Muscle layer of duodenum (tissue), 2 donors: ENCODE measurements at regions not wholly inside any gene's neighbourhood (a gene's known extent, or its start where the extent isn't known, plus 50 kb on each side); places are given as distances from the start of the nearest gene placed in this dataset.
"Not testable (repeated sequence)": the region's sequence is repeated elsewhere in the genome, so short reads cannot be mapped to it uniquely, and the experiment has no call there.

Source experiments
- H3K27ac ChIP-seq: one replicate; pipeline ENCODE4 v1.7.0; 2013; ENCODE audit warnings: mild to moderate bottlenecking, low read length
- H3K27me3 ChIP-seq: one replicate; pipeline ENCODE4 v1.7.0; 2013; ENCODE audit warnings: low read depth, mild to moderate bottlenecking, control low read depth, low read length
- H3K36me3 ChIP-seq, 2 donors: one replicate each; pipeline ENCODE4 v1.7.0; 2013; ENCODE audit warnings: low read length in 2 of 2, control low read depth in 1 of 2, mild to moderate bottlenecking in 1 of 2; ENCODE audit not compliant: insufficient read depth in 2 of 2, control insufficient read depth in 1 of 2
- H3K4me1 ChIP-seq, 2 donors: one replicate each; pipeline ENCODE4 v1.7.0; 2013; ENCODE audit warnings: low read length in 2 of 2, mild to moderate bottlenecking in 2 of 2, control low read depth in 1 of 2, moderate library complexity in 1 of 2; ENCODE audit not compliant: insufficient read depth in 2 of 2, control insufficient read depth in 1 of 2
- H3K4me3 ChIP-seq, 2 donors: one replicate each; pipeline ENCODE4 v1.7.0; 2013; ENCODE audit warnings: low read length in 2 of 2, low read depth in 1 of 2, mild to moderate bottlenecking in 1 of 2
- H3K9me3 ChIP-seq, 2 donors: one replicate each; pipeline ENCODE4 v1.7.0; 2013; ENCODE audit warnings: low read length in 2 of 2, control low read depth in 1 of 2, mild to moderate bottlenecking in 1 of 2; ENCODE audit not compliant: control insufficient read depth in 1 of 2
- donor health status: healthy.

DNA sequence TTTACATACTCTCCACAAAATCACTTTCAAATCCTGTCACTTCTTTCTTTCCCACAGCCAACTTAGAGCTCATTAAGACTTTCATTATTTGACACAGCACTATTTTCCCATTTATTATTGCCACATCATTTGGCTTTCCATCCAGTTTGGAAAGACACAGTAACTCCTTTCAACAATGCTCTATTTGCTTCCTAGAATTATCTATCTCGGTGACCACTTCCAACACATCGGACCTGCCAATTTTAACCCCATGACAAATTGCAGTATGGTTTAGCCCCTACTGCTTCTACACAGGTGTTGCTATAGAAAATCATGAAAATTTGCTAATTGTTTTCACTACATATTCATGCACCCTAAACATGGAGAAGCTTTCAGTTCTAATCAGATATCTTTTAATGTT, 190.6 kb upstream of the COX7C start:
- Histone ChIP-seq H3K27ac (no peak overlapping the region), H3K4me3 (no peak overlapping the region), H3K9me3 (no peaks in the 10 kb centered on the region), H3K27me3 (no peaks in the 10 kb centered on the region), H3K4me1 (no peaks in the 10 kb centered on the region), H3K36me3 (no peaks in the 10 kb centered on the region)

GRCh38 chr5:86439593-86440110, 178.1 kb upstream of the COX7C start:
- no peak overlapping the region for H3K4me3 ChIP-seq
- no peak overlapping the region for H3K27ac ChIP-seq
- H3K27me3 ChIP-seq, result no peaks in the 10 kb centered on the region
- no peaks in the 10 kb centered on the region for H3K9me3 ChIP-seq
- H3K4me1 ChIP-seq, result no peaks in the 10 kb centered on the region
- no peaks in the 10 kb centered on the region for H3K36me3 ChIP-seq

GRCh38 chr5:86442036-86442745, 175.6 kb upstream of the COX7C start:
- Histone ChIP-seq H3K4me3 (no peak overlapping the region), H3K27me3 (no peaks in the 10 kb centered on the region), H3K4me1 (no peaks in the 10 kb centered on the region), H3K36me3 (no peaks in the 10 kb centered on the region), H3K9me3 (no peaks in the 10 kb centered on the region), H3K27ac (no peak overlapping the region)

DNA sequence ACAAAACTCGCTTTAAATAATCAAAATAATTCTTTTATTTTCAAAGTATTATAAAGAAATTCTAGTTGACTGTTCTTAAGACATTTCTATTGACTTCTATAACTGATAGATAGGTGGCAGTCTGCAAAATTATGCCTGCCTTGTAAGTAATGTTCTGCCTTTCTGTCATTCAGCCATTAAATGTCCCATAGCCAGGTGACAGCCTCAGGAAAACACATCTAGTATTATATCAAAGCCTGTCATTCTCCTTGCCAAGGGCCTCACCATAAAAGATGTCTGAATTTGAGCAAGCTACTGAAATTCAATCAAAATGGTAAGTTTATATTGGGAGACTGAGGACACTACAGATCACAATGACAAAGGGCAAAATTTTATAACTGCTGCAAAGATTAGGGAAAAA, 170.4 kb upstream of the COX7C start:
- Histone ChIP-seq H3K4me1 (no peaks in the 10 kb centered on the region), H3K27ac (no peak overlapping the region), H3K4me3 (no peak overlapping the region), H3K27me3 (no peaks in the 10 kb centered on the region), H3K36me3 (no peaks in the 10 kb centered on the region), H3K9me3 (peaks cover 0 to 4% of the 10 kb centered on the region in 2 donors)

- H3K9me3 ChIP-seq, result peaks cover 0 to 12% of the 10 kb centered on the region in 2 donors
- no peaks in the 10 kb centered on the region for H3K36me3 ChIP-seq
- no peaks in the 10 kb centered on the region for H3K27me3 ChIP-seq
- H3K4me3 ChIP-seq, result no peak overlapping the region
- no peaks in the 10 kb centered on the region for H3K4me1 ChIP-seq
- no peak overlapping the region for H3K27ac ChIP-seq
Measured at GRCh38 chr5:86452251-86452650, 165.5 kb upstream of the COX7C start.

GRCh38 chr5:86460519-86460918, 157.2 kb upstream of the COX7C start:
- no peak overlapping the region for H3K4me3 ChIP-seq
- H3K4me1 ChIP-seq, result no peaks in the 10 kb centered on the region
- H3K36me3 ChIP-seq, result no peaks in the 10 kb centered on the region
- H3K27me3 ChIP-seq, result no peaks in the 10 kb centered on the region
- peaks cover 12 to 21% of the 10 kb centered on the region in 2 donors for H3K9me3 ChIP-seq
- H3K27ac ChIP-seq, result no peak overlapping the region

GRCh38 chr5:86461169-86461956, 156.4 kb upstream of the COX7C start:
- H3K9me3 ChIP-seq, result peaks cover 12 to 24% of the 10 kb centered on the region in 2 donors
- H3K4me1 ChIP-seq, result no peaks in the 10 kb centered on the region
- no peak overlapping the region for H3K27ac ChIP-seq
- H3K27me3 ChIP-seq, result no peaks in the 10 kb centered on the region
- H3K36me3 ChIP-seq, result no peaks in the 10 kb centered on the region
- no peak overlapping the region for H3K4me3 ChIP-seq

DNA sequence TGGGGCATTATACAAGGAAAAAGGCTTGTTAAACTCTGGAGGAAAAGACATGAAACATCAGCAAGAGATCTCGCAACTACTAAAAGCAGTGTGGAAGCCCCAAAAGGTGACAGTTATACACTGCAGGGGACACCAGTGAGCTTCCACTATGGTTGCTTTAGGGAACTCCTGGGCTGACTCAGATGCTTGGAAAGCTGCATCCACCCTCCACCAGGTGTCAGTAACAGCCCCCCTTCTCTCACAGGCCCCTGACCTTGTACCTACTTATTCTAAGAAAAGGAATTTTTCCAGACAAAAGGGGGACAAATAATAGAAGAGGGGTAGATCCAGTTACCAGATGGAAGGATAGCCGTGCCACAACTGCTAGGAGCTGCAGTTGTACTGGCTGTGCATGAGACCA, 154.4 kb upstream of the COX7C start:
- peaks cover 12 to 16% of the 10 kb centered on the region in 2 donors for H3K9me3 ChIP-seq

DNA sequence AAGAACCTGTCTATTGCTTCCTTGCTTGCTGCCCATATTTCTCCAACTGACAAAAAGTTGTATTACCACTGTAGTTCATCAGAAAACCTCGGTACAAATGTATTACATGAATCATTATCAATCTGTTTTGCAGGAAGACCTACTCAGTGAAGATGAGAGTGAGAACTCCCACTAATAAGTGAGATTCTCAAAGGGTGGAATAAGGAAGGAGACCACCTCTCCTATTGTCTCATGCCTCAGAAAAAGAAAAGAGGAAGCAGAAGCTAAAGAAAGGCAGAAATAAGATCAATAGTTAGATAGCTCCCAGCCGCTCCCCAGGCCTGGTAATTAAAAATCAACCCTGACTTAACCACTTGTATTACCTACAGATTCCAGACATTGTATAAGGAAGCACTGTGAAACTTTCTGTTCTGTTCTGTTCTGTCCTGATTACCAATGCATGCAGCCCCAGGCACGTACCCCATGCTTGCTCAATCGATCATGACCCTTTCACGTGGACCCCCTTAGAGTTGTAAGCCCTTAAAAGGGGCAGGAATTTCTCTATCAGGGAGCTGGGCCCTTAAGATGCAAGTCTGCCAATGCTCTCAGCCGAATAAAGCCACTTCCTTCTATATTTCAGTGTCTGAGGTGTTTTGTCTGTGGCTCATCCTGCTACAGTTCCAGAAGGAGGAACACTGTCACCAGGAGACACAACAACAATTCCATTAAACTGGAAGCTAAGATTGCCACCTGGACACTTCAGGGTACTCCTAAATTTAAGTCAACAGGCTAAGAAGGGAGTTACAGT, 152.5 kb upstream of the COX7C start:
- Histone ChIP-seq H3K27me3 (no peaks in the 10 kb centered on the region), H3K9me3 (peaks cover 12 to 16% of the 10 kb centered on the region in 2 donors), H3K4me3 (no peak overlapping the region)

More for the DNA sequence above, 154.4 kb upstream of the COX7C start:
- Histone ChIP-seq H3K4me1 (no peaks in the 10 kb centered on the region), H3K27me3 (no peaks in the 10 kb centered on the region), H3K27ac (no peak overlapping the region), H3K4me3 (no peak overlapping the region), H3K36me3 (no peaks in the 10 kb centered on the region)

GRCh38 chr5:86466721-86467120, 151.0 kb upstream of the COX7C start:
- peaks cover 12 to 16% of the 10 kb centered on the region in 2 donors for H3K9me3 ChIP-seq
- H3K27me3 ChIP-seq, H3K4me1 ChIP-seq, H3K4me3 ChIP-seq, H3K36me3 ChIP-seq, H3K27ac ChIP-seq: not testable (repeated sequence)

More for the DNA sequence above, 152.5 kb upstream of the COX7C start:
- Histone ChIP-seq H3K27ac (no peak overlapping the region), H3K36me3 (no peaks in the 10 kb centered on the region), H3K4me1 (no peaks in the 10 kb centered on the region)

GRCh38 chr5:86482008-86482407, 135.7 kb upstream of the COX7C start:
- Histone ChIP-seq H3K27ac (no peak overlapping the region), H3K4me1 (no peaks in the 10 kb centered on the region), H3K36me3 (no peaks in the 10 kb centered on the region), H3K9me3 (no peaks in the 10 kb centered on the region), H3K4me3 (no peak overlapping the region), H3K27me3 (no peaks in the 10 kb centered on the region)
